GM18867 (cell line): ENCODE measurements at regions not wholly inside any gene's neighbourhood (a gene's known extent, or its start where the extent isn't known, plus 50 kb on each side); places are given as distances from the start of the nearest gene placed in this dataset.

Experiments used
- ATAC-seq: cut with Tn5 transposase; IDR thresholded peaks from one replicate; pipeline ENCODE4 v1.9.1; 2021; ENCODE audit warnings: mild to moderate bottlenecking, moderate library complexity; ENCODE audit not compliant: unreplicated experiment

GRCh38 chr2:195319548-195320412, 337.2 kb upstream of the SLC39A10 start:
- ATAC-seq = no peak

DNA sequence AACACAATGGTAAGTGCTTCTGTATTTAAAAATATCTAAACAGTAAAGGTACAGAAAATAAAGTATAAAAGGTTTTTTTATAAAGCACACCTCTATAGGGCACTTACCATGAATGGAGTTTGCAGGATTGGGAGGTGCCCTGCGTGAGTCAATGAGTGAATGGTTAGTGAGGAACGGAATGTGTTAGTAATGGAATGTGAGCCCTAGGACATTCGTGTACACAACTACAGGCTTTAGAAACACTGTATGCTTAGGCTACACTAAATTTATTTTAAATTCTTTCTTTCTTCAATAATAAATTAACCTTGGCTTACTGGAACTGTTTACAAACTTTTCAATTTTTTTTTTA, 337.9 kb upstream of the SLC39A10 start:
- ATAC-seq = no peak

DNA sequence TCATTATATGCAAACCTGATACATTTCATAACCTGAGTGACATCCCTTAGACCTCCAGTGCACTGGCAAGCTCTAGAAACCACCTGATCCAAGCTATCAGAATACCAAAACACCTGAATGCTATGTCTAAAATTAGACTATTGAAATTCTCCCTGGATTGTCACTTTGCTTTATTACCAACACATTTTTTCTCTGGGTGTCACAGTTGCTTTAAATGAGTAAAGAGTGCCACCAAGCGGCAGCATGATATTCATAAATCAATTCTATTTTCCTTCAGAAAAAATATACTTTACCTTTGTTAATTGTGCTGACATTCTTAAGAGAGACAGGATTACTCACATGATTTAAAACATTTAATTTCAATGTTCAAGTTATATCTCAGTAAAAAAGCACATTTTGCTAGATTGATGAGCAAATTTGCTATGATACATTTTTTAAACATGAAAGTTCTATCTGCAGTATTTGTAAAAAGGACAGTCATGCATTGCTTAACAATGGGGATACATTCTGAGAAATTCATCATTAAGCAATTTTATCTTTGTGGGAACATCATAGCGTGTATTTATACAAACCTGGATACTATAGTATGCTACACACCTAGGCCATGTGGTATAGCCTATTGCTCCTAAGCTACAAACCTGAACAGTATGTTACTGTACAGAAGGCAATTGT, 338.4 kb upstream of the SLC39A10 start:
- ATAC-seq = no peak

GRCh38 chr2:195317550-195317949, 339.5 kb upstream of the SLC39A10 start:
- ATAC-seq = no peak

GRCh38 chr2:195316486-195316885, 340.5 kb upstream of the SLC39A10 start:
- ATAC-seq = no peak

DNA sequence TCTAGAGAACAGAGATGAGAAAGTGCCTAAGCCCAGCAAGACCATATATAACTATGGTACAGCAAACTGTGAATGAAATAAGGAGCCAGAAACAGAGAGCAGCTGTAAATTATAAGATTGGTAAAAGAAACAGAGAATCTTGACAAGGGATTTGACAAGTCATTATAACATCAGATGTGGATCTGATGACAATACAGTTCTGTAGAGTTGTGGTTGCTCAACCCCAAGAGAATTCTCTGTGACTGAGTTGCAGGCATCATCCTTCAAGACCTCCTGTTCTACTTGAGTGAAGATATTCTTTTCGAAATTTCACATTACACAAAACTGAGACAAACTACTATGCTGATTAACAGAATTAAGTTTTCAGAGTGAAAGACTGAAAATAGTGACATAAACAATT, 343.1 kb upstream of the SLC39A10 start:
- ATAC-seq = peak; percentile 63

GRCh38 chr2:195312662-195313061, 344.4 kb upstream of the SLC39A10 start:
- no peak for ATAC-seq

- no peak for ATAC-seq
These were observed 348.9 kb upstream of the SLC39A10 start for GRCh38 chr2:195308163-195308562.

- ATAC-seq = no peak
These were observed 349.3 kb upstream of the SLC39A10 start for GRCh38 chr2:195307751-195308150.

- ATAC-seq = peak; percentile 64
These were observed 352.7 kb upstream of the SLC39A10 start for GRCh38 chr2:195304310-195304709.

GRCh38 chr2:195300631-195301030, 356.4 kb upstream of the SLC39A10 start:
- no peak for ATAC-seq

GRCh38 chr2:195299600-195299999, 357.4 kb upstream of the SLC39A10 start:
- no peak for ATAC-seq

DNA sequence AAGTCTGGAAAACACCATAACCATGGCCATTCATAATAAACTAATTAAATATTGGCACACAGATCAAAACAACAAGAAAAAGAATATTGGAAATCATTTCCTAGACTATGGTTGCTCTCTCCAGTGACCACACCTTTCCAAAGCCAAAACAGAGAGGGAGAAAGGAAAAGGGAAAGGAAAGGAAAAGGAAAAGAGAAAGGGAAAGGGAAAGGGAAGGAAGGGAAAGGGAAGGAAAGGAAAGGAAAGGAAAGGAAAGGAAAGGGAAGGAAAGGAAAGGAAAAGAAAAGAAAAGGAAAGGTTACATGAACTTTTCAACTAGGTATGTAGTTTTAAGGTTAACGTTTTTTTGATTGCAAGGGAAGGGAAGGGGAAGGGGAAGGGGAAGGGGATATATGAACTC, 360.5 kb upstream of the SLC39A10 start:
- ATAC-seq = no peak

GRCh38 chr2:195289081-195289480, 367.9 kb upstream of the SLC39A10 start:
- ATAC-seq = no peak

DNA sequence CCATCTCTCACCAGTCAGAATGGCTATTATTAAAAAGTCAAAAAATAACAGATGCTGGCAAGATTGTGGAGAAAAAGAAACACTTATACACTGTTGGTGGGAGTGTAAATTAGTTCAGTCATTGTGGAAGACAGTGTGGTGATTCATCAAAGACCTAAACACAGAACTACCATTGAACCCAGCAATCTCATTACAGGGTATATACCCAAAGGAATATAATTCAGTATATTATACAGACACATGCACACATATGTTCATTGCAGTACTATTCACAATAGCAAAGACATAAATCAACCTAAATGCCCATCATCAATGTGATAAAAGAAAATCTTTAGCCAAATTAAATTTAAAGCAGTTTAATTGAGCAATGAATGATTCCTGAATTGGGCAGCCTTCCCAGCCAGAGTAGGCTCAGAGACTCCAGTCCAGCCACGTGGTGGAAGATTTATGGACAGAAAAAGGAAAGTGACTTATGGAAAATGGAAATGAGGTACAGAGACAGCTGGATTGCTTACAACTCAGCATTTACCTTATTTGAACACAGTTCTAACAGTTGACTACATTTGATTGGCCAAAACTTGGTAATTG, 377.1 kb upstream of the SLC39A10 start:
- no peak for ATAC-seq

DNA sequence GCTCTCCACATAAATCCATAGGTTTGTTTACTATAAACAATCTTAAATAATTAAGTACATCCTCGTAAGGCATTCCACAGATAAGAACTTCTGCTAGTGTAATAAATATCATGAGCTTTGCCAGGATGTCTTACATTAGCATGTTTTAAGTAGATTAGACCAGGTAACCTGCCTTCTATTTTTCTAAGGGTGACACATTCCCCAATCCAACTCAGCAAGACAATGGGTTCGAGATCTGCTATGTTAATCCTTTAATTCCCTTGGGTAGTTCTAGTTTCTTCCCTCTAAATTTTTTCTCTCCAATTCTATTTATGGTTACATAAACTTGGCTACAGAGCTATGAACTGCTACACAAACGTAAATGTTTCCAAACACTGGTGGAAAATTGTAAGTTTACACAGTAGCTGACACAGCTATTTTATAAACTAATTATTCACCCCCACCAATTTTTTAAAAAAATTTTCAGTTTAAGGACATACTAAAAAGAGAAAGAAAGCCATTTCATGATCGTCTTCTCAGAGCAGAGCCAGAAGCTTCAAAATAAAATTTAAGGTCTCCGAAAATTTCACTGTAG, 386.5 kb upstream of the SLC39A10 start:
- ATAC-seq = no peak

DNA sequence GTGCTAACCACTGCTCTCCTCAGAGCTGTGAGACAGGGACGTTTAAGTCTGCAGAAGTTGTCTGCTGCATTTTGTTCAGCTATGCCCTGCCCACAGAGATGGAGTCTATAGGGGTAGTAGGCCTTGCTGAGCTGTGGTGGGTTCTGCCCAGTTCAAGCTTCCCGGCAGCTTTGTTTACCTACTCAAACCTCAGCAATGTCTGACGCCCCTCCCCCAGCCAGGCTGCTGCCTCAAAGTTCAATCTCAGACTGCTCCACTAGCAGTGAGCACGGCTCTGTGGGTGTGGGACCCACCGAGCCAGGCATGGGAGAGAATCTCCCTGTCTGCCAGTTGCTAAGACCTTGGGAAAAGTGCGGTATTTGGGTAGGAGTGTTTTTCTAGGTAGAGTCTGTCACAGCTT, 387.8 kb upstream of the SLC39A10 start:
- ATAC-seq = no peak

DNA sequence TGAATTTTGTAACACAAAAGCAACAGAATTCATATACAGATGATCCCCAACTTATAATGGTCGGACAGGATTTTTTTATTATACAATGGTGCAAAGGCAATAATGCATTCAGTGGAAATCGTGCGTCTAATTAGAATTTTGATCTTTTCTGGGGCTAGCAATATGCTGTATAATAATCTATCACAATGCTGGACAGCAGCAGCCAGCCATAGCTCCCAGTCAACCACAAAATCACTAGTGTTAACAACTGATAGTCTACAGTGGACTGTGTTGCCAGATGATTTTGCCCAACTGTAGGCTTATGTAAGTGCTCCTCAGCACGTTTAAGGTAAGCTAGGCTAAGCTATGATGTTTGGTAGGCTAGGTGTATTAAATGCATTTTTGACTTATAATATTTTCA, 399.0 kb upstream of the SLC39A10 start:
- no peak for ATAC-seq

DNA sequence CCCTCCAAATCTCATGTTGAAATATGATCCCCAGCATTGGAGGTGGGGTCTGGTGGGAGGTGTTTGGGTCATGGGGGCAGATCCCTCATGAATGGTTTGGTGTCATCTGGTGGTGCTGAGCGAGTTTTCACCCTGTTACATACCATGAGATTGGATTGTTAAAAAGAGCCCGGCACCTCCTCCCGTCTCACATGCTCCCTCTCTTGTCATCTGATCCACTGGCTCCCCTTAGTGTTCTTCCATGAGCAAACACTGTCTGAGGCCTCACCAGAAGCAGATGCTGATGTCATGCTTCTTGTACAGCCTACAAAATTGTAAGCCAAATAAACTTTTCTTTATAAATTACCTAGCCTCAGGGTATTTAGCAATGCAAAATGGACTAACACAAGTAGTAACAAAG, 405.0 kb upstream of the SLC39A10 start:
- no peak for ATAC-seq

- no peak for ATAC-seq
These were observed 405.8 kb upstream of the SLC39A10 start for GRCh38 chr2:195251214-195251613.

DNA sequence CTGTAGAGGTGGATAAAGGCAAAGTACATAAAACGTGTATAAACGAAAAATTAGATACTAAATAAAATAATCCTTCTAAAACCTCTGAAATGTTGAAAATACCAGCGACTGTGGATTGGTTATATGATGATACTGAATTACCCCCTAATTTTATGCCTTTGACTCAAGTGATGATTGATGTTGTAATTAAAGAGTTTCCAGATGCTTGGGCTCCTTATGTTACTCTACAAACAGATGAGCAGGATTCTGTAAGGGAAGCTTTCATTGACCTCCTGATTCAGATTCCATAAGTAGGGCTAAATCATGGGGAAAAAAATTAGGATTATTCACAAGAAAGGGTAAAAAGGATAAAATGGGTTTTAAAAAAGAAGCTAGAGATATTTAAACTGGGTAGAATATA, 418.2 kb upstream of the SLC39A10 start:
- ATAC-seq = no peak

DNA sequence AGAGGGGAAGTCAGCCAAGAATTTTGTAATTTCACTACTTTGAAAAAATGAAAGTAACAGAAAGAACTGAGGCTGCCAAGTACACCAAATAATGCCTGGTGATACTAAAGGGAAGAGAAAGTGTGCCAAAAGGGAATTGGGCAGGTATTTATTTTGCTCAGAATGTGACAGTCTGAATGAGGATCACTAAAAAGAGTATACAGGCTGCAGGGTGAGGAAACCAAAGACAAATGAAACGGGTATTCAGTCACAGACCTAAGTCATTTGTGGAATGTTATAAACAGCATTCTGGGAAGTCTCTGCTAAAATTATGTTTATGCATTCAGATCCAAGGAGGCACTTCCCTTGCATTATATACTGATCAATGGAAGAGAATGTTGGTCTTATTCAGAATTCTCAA, 418.6 kb upstream of the SLC39A10 start:
- no peak for ATAC-seq
